GM21390 (cell line): ENCODE measurements at regions not wholly inside any gene's neighbourhood (a gene's known extent, or its start where the extent isn't known, plus 50 kb on each side); places are given as distances from the start of the nearest gene placed in this dataset.
"Not testable (repeated sequence)": the region's sequence is repeated elsewhere in the genome, so short reads cannot be mapped to it uniquely, and the experiment has no call there.

Experiments
- ATAC-seq: cut with Tn5 transposase; IDR thresholded peaks from one replicate; pipeline ENCODE4 v1.9.1; 2021; ENCODE audit not compliant: unreplicated experiment

DNA sequence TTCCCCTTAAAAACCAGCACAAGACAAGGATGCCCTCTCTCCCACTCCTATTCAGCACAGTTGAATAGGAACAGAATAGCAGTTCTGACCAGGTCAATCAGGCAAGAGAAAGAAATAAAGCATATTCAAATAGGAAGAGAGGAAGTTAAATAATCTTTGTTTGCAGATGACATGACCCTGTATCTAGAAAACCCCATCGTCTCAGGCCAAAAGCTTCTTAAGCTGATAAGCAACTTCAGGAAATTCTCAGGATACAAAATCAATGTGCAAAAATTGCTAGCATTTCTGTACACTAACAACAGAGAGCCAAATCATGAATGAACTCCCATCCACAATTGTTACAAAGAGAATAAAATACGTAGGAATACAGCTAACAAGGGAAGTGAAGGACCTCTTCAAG is 394.1 kb upstream of the NFIA start:
- not testable (repeated sequence) for ATAC-seq

DNA sequence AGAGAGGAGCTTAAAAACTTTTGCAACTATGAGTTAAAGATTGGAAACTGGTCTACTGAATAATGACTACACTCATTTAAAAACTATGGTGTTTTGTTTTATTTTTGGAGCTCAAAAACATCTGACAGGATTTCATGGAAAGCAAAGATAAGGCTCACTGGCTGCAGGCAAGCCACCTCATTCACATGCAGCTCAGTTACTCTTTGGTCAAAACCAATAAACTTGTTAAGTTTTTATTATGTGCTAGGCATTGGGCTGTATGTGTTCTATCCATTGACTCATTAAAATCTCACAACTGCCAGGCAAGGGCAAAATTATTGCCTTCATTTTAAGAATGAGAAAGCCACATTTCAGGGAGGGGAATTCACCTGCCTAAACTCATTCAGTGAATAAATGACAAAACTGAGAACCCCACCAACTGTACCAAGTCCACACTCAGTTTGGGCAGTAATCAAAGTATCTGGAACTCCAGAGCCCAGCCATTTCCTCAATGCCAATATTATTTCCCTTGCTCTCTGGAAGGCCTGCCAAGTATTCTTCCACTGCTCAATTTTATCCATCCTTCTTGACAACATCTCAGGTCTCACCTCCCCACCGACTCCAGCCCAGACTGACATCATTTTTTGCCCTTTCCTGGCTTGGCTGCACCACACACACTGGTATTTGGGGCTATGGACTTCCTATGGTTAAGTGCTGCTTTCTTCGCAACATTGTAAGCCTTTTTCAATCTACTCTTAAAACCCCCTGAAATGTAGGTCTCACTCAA is 401.1 kb upstream of the NFIA start:
- no peak for ATAC-seq

DNA sequence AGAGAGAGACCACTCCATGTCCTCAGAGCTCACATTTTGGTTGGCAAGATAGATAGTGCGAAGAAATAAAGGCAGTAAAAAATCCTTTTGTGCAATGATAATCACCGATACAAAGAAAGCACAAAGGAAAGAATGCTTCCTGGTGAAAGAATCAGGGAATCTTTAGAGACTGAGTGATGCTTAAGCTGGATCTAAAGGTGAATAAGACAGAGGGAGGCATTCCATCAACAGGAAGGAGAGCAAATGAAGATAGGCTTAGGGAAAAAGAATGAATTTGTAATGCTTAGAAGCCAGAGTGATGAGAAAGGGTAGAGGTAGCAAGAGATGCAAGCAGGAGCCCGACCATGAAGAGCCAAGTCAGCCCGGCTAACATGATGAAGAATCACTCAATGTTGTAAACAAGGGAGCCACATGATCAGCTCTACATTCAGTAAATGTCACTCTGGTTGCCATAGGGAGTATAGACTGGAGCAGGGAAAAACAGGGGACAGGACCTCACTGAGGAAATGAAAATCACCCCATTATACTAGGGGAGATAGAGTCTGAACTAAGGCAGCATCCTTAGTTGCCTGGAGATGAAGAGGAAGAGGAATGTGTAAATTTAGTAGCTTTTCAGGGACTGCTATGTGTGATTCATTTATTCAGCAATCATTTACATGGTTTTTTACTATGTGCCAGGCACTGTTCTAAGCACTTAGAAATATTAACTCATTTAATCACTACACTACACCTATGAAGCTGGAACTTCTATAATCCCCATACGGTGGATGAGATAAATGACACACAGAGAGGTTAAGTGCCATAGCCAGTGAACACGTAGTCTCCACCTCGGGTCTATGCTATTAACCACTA is 402.6 kb upstream of the NFIA start:
- no peak for ATAC-seq

DNA sequence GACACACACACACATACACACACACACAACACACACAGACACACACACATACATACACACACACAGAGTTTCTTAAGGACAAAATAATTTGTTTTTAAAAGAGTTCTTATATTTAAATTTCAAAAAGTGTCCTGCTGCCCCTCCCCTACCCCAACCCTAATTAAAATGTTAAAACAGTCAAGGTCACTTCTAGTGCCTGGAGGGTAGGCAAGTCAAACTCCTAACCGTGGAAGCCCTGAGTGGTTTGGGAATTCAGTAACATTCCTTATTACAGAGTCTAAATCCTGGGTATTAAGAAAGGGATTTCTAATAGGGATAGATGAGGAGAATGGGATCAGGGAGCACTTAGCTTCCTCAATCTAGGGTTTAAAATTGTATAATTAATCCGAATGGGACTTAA is 403.6 kb upstream of the NFIA start:
- no peak for ATAC-seq

DNA sequence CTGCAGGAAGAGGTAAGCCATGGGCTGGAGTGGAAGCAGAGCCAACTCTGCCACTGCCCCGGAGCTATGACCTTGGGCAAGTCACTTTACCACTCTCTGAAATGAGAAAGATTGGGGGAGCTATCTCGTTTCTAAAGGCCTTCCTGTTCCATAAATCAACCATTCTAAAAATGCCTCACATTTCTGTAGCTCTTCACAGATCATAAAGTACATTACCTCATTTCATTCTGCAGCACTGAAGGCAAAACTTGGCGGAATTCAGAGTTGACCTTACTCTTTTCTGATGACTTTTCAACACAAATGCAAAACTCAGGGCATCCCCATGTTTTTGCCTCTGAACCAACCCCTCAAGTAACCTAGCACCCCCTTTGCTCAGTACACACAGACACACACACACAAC is 404.0 kb upstream of the NFIA start:
- no peak for ATAC-seq

DNA sequence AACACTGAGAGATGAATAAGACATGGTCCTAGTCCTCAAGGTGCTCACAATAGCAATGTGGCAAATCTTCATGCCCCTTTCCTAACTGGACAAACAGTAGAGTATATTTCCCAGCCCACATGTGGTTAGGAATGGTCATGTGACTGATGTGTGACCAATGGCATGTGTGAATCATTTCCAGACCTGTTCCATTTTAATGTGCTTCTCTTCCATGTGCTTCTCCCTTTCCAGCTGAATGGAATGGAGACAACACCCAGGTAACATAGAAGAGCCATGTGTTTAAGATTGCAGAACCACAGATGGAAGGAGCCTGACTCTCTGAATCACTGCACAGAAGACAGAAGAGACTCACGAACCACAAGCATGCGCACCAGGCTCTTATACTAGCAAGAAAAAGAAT is 409.9 kb upstream of the NFIA start:
- ATAC-seq, result no peak

DNA sequence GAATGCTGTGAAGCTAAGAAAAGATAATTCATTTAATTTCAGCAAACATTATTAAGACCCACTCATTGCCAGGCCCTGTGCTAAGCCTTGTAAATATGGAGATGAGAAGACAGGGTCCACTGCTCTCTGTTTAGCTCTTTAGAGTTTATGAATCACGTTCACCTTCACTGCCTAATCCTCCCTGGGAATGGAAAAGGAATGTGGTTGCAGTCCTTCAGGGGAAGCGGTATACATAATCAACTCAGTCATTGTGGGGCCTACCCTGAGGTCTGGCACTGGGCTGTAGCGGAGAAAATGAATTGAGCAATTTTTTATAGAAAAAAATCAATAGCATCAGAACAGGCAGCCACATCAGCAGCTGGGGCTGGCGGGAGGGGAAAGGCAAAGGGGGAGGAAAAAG is 412.1 kb upstream of the NFIA start:
- no peak for ATAC-seq

DNA sequence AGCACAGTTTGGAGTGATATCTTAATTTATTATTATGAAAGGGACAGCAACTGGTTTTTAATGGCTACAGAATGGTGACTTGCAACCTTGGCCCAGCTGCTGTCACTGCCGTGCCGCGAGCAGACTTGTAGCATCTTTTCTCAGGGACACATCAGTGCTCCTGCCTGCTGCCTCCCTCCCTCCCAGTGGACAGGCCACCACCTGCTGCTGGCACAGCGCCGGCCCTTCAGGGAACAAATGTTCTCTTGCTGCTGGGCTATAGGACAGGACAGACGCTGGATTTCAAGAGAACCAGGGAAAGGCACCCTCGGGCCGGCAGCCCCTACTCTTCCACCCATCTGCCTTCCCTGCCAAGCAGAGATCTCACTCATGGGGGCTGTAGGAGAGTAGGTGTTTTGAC is 413.8 kb upstream of the NFIA start:
- ATAC-seq, result no peak

DNA sequence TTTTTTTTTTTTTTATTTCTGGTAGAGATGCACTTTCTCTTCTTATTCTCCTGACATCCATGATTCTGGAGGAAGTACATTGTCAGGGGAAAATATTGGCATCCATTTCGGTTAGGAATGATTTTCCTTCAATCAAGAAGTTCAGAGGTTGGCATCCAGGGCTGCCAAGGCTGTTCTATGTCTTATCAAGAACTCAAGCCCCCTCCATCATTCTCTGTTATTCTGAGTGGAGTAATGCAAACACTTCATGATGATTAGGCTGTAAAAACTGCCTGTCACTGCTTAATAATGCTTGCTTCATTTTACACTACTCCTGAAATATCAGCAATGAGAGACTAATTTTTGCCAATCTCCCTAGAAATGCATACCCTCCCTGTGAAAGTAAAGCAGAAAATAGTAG is 417.1 kb upstream of the NFIA start:
- no peak for ATAC-seq

DNA sequence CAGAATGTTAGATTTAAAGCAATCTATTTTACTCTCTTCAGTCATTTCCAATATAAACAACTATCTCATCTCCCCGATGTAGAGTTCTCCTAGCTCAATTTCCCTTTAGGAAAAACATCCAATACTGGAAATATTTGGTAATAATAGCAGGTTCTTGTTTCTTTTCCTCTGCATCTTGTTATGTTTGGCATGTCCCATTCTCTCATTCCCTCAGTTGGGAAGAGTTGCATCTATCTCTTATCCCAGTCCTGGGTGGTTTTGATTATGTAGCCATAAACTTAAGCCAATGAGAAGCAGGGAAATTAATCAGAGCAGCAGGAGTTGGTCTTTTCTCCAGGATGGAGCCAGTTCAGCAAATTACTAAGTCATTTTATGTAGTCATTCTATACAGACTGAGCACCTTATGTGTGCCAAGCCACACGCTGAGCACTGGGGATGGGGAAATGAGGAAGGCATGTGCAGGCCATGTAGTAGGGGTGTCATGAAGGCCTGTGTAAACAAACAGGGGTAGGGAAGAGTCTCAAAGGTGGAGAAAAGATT is 418.2 kb upstream of the NFIA start:
- ATAC-seq, result no peak

DNA sequence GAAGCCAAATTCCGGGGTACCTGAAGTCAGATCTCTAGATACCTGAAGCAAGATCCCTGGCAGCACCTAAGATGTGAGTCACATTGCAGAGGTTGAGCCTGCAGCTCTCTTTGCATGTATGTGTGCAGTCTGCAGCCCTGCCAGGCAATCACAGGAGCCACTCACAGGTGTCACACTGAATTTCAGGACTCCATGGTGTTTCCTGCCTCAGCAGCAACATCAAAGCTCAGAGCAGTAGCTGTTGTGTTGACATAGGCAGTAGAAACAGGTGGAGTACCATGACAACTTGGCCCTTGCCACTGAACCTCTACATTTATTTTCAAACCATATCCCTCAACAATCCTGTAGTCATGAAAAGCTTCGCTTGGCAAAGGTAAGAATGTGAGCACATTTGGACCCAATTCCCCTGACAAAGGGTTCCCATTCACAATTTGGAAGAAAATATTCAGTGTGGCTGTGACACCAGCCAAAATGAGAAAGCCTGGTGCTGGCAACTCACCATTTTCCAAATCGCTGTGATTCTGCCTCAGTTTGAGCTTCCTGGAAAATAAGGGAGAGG is 419.8 kb upstream of the NFIA start:
- ATAC-seq, result no peak

DNA sequence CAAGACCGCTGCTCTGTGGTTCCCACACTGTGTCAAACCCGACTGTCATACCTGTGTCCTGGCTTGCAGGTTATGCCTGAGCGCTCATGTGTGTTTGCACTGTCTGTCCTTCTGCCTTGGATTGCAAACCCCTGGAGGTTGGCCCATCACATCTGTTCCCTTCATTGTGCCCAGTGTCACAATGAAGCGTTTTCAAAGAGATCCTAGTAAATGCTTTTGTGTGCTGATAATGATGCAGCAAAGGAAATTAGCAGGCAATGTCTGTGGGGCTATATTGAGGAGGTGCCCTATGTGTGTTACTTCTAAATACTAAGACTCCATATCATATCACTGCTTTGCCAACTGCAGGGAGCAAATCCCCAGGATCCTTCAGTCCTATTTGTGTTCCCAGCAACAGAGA is 424.4 kb upstream of the NFIA start:
- ATAC-seq, result no peak

DNA sequence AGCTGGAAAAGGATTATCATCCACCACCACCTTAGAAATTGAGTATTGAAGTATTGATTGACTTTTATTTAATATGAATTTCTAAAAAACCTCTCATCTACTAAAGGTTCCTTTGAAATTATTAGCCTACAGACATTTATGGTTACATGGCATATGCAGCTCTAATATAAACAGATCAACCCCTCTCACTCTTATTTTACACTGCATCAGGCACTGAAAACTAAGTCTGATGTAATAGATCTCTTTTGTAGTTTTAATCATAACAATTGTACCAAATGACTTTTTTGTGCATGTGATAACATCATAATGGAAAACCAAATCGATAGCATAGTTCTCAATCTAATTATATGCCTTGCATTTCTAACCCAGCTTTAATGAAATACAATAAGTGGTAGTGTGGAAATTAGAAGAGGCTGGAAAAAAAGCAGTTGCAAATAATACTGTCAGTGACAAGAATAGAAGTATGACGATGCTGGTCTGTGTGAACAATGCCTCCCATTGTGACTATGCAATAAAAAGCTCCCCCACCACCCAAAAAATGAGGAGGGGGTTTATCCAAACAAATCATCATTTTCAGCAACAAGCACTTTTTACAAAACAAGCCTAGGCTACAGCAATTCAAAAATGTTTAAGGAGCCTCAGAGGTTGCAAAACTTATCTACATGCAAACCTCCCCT is 426.5 kb upstream of the NFIA start:
- no peak for ATAC-seq

DNA sequence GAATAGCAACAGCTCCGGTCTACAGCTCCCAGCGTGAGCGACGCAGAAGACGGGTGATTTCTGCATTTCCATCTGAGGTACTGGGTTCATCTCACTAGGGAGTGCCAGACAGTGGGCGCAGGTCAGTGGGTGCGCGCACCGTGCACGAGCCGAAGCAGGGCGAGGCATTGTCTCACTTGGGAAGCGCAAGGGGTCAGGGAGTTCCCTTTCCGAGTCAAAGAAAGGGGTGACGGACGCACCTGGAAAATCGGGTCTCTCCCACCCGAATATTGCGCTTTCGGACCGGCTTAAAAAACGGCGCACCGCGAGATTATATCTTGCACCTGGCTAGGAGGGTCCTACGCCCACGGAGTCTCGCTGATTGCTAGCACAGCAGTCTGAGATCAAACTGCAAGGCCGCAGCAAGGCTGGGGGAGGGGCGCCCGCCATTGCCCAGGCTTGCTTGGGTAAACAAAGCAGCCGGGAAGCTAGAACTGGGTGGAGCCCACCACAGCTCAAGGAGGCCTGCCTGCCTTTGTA is 442.3 kb upstream of the NFIA start:
- ATAC-seq, result not testable (repeated sequence)

DNA sequence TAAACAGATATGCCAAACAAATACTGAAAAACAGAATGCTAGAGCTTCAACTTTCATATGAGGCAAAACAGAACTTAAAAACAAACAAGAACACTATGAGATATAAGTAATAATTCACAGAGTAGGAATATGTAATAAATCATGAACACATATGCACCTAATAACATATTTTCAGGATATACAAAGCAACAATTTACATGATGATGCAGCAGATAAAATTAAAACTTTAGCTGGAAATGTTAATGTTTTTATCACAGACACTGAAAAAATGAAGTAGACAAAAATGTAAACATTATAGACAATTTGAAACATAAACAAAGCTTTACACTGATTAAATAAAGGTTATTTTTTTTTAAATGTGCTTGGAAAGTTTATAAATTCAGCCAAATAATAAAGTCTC is 443.1 kb upstream of the NFIA start:
- no peak for ATAC-seq

DNA sequence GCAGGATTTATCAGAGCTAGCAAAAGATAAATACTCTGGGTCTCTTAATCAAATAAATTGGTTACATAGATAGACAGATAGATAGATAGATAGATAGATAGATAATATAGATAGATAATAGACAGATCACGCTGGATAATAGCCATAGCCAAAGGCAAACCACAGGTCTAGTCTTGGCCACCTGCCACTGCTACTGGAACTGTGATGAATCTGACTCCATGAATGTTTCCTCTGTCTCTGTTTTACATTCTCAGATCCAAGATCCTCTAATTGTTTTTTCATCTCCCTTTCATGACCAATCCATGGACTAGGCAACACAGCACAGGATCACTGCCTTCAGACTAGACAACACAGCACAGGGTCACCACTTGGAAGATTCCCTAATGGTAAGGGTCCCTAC is 444.7 kb upstream of the NFIA start:
- no peak for ATAC-seq

DNA sequence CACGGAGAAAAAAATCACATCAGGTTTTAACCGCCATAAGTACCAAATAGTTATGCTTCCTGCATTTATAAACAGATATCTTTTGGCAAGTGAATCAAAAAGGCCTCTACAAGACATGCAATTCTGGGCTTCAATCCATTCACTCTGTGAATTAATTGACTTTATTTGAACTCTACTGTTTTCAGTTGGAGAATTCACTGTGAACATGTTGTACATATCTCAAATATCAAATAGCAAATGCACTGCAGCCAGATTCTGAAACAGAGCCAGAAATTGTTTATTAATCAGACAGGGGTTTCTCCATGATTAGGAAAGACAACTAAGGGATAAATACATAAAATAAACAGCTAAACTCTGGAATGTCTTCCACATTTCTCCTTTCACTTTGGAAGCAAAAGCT is 445.4 kb upstream of the NFIA start:
- no peak for ATAC-seq

DNA sequence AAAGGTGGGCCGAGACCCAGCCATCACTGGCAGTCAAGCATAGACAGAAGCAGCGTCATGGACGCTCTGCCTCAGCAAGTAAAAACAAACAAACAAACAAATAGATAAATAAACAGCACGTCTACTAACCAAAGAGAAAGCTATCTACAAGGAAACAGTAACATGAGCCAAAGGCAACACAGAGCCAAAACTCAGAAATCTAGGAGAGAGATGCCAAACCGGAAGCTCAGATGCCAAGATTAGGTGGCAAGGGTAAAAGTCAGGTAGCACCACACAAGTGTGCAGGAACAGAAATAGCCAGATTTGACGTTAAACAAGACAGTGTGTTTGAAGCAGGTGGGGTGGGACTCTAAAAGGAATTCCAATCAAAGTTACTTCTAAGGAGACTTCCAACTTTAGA is 448.3 kb upstream of the NFIA start:
- ATAC-seq, result no peak

DNA sequence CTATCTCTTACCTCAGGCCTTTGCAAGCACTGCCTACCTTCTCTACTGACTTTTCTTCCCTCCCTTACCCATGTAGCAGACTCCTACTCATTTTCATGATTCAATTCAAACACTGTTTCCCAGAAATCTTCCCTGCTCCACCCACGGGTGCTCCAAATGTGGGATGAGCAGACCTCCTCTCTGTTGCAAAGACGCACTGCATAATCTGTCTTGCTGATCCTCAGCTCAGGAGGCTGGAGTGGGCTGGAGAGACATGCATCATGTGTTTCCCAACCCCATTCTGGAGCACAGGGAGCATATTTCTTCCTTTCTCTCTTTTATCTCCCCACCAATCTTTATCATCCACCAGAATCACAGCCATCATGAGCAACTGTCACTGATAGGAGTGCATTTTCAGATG is 459.9 kb upstream of the NFIA start:
- no peak for ATAC-seq

DNA sequence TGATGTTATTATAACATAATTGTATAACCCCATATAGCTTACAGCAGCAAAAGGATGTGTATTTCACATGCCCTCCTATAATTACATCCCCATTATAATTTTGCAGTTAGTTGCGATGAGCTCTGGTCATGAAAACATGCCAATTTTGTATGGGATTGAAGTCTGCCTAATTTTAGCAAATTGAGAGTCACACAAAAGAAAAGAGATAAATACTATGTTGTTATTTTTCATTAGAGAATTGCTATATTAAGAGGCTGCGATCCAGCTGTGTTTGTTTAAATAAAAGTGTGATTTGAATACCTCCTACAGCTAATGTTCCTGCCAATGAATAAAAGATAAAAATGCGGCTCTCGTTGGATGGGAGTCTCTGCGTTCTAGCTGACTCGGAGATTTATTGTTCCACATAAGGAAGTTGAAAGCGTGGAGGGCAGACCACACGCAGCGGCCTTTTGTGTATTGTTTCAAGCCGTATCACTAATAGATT is 461.0 kb upstream of the NFIA start:
- no peak for ATAC-seq

DNA sequence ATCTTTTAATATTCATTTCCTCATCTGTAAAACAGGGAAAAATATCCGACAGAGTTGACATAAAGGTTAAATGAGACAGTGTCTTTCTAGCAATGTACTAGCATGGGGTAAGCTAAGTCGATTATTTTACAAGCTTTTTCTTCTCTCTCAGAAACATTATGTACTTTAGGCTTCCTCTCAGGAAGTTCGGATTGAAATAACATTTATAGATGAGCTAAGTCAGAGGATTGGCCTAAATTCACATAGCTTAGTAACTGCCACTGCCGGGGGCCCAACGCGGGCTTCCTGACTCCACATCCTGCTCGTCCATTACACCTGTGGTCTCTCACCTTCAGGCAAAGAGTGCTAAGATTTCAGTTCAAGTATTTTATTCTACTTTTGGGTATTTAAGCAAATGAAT is 462.3 kb upstream of the NFIA start:
- ATAC-seq, result no peak
